ENCODE measurements at regions not wholly inside any gene's neighbourhood (a gene's known extent, or its start where the extent isn't known, plus 50 kb on each side); places are given as distances from the start of the nearest gene placed in this dataset.

- no peak for TF ChIP-seq TEAD4 (CRISPR knock-in tag; IDR thresholded peaks at IDR 0.05)
- no peak for TF ChIP-seq ATF2 (CRISPR knock-in tag; IDR thresholded peaks at IDR 0.05; ENCODE audit: borderline replicate concordance, low read depth)
- TF ChIP-seq TCF7 (CRISPR knock-in tag; IDR thresholded peaks at IDR 0.05; ENCODE audit: low read depth), result no peak
- TF ChIP-seq HMGA2 (CRISPR knock-in tag; IDR thresholded peaks at IDR 0.05), result no peak
- TF ChIP-seq ZNF317 (CRISPR knock-in tag; IDR thresholded peaks at IDR 0.05; ENCODE audit: borderline replicate concordance, low read depth), result no peak
- TF ChIP-seq MYBL2 (CRISPR knock-in tag; IDR thresholded peaks at IDR 0.05), result no peak
- no peak for TF ChIP-seq ZMAT4 (CRISPR knock-in tag; IDR thresholded peaks at IDR 0.05)
- TF ChIP-seq OVOL2 (CRISPR knock-in tag; IDR thresholded peaks at IDR 0.05; ENCODE audit: borderline replicate concordance), result no peak
- TF ChIP-seq NFATC4 (CRISPR knock-in tag; IDR thresholded peaks at IDR 0.05), result no peak
These were observed 168.8 kb upstream of the FAM47A start (continued) for GRCh38 chrX:34300871-34301270.

GRCh38 chrX:34299451-34299967, 167.4 kb upstream of the FAM47A start:
- peaks cover 3% of the 10 kb centered on the region; the same call in 1 of the 2 replicates for H3K36me3 Mint-ChIP-seq
- no peak for ATAC-seq
- H3K27me3 Mint-ChIP-seq (ENCODE audit: low read depth), result peaks cover 26% of the 10 kb centered on the region
- H3K27ac Mint-ChIP-seq, result no peak overlapping the region
- H3K9me3 Mint-ChIP-seq, result peaks cover 7% of the 10 kb centered on the region
- no peak for DNase-seq (ENCODE audit: low spot score)
- peaks cover 7% of the 10 kb centered on the region; the same call in 1 of the 2 replicates for H3K4me1 Mint-ChIP-seq
- CTCF ChIA-PET, result no interaction called here
- POLR2A ChIA-PET, result no interaction called here
- H3K4me3 Mint-ChIP-seq, result no peak overlapping the region
- no peak for TF ChIP-seq GRHL2 (CRISPR knock-in tag; IDR thresholded peaks at IDR 0.05; ENCODE audit: insufficient replicate concordance, severe bottlenecking)
- TF ChIP-seq GTF2I (CRISPR knock-in tag; conservative IDR thresholded peaks at IDR 0.05), result no peak
- no peak for TF ChIP-seq ATF2 (CRISPR knock-in tag; IDR thresholded peaks at IDR 0.05; ENCODE audit: borderline replicate concordance, low read depth)
- no peak for TF ChIP-seq HMGXB4 (CRISPR knock-in tag; IDR thresholded peaks at IDR 0.05)
- no peak for TF ChIP-seq USF2 (CRISPR knock-in tag; IDR thresholded peaks at IDR 0.05)
- no peak for TF ChIP-seq TEAD1 (CRISPR knock-in tag; IDR thresholded peaks at IDR 0.05)
- no peak for TF ChIP-seq ESRRA (CRISPR knock-in tag; IDR thresholded peaks at IDR 0.05; ENCODE audit: borderline replicate concordance)
- no peak for TF ChIP-seq KAT7 (CRISPR knock-in tag; IDR thresholded peaks at IDR 0.05; ENCODE audit: borderline replicate concordance)
- no peak for TF ChIP-seq ZNF423 (CRISPR knock-in tag; IDR thresholded peaks at IDR 0.05)
- TF ChIP-seq JAZF1 (CRISPR knock-in tag; IDR thresholded peaks at IDR 0.05), result no peak
- TF ChIP-seq IRF2 (CRISPR knock-in tag; IDR thresholded peaks at IDR 0.05; ENCODE audit: borderline replicate concordance, low read depth), result no peak
- no peak for TF ChIP-seq CBFB (CRISPR knock-in tag; IDR thresholded peaks at IDR 0.05; ENCODE audit: low read depth)
- TF ChIP-seq ZNF425 (CRISPR knock-in tag; conservative IDR thresholded peaks at IDR 0.05), result no peak
- TF ChIP-seq ZNF396 (CRISPR knock-in tag; IDR thresholded peaks at IDR 0.05; ENCODE audit: borderline replicate concordance), result no peak
- no peak for TF ChIP-seq ERG (CRISPR knock-in tag; IDR thresholded peaks at IDR 0.05)
- TF ChIP-seq USF1 (CRISPR knock-in tag; IDR thresholded peaks at IDR 0.05), result no peak

Data from WTC11 (cell line).